ENCODE measurements at regions not wholly inside any gene's neighbourhood (a gene's known extent, or its start where the extent isn't known, plus 50 kb on each side); places are given as distances from the start of the nearest gene placed in this dataset.
"Not testable (repeated sequence)": the region's sequence is repeated elsewhere in the genome, so short reads cannot be mapped to it uniquely, and the experiment has no call there.

GRCh38 chr10:28445516-28445915 lies 87.4 kb upstream of the WAC start:
- DNase-seq (ENCODE audit: low read depth), result no peak

GRCh38 chr10:28449382-28449781 lies 83.5 kb upstream of the WAC start:
- DNase-seq (ENCODE audit: low read depth), result no peak

- no peak for DNase-seq (ENCODE audit: low read depth)
Observed at GRCh38 chr10:28449926-28450325, 83.0 kb upstream of the WAC start.

- no peak for DNase-seq (ENCODE audit: low read depth)
Observed at GRCh38 chr10:28453926-28454325, 79.0 kb upstream of the WAC start.

GRCh38 chr10:28457110-28457509 lies 75.8 kb upstream of the WAC start:
- no peak for DNase-seq (ENCODE audit: low read depth)

GRCh38 chr10:28457873-28458272 lies 75.0 kb upstream of the WAC start:
- not testable (repeated sequence) for DNase-seq (ENCODE audit: low read depth)

- no peak for DNase-seq (ENCODE audit: low read depth)
Observed at GRCh38 chr10:28459453-28460144, 73.3 kb upstream of the WAC start.

- DNase-seq (ENCODE audit: low read depth), result no peak
Observed at GRCh38 chr10:28463141-28463540, 69.8 kb upstream of the WAC start.

- no peak for DNase-seq (ENCODE audit: low read depth)
Observed at GRCh38 chr10:28463676-28464395, 69.1 kb upstream of the WAC start.

- DNase-seq (ENCODE audit: low read depth), result no peak
Observed at GRCh38 chr10:28467615-28468014, 65.3 kb upstream of the WAC start.

GRCh38 chr10:28468707-28469483 lies 64.0 kb upstream of the WAC start:
- no peak for DNase-seq (ENCODE audit: low read depth)

GRCh38 chr10:28470873-28471651 lies 61.9 kb upstream of the WAC start:
- DNase-seq (ENCODE audit: low read depth), result no peak

GRCh38 chr10:28471652-28472050 lies 61.3 kb upstream of the WAC start:
- DNase-seq (ENCODE audit: low read depth), result no peak

- no peak for DNase-seq (ENCODE audit: low read depth)
Observed at GRCh38 chr10:28478646-28479045, 54.3 kb upstream of the WAC start.

- no peak for DNase-seq (ENCODE audit: low read depth)
Observed at GRCh38 chr10:28479425-28479865, 53.5 kb upstream of the WAC start.

GRCh38 chr10:28479927-28480627 lies 52.8 kb upstream of the WAC start:
- DNase-seq (ENCODE audit: low read depth), result no peak

- DNase-seq (ENCODE audit: low read depth), result no peak
Observed at GRCh38 chr10:28480628-28480965, 52.3 kb upstream of the WAC start.

GRCh38 chr10:28481346-28481745 lies 51.6 kb upstream of the WAC start:
- DNase-seq (ENCODE audit: low read depth), result not testable (repeated sequence)

- DNase-seq (ENCODE audit: low read depth), result no peak
Observed at GRCh38 chr10:28481968-28482367, 51.0 kb upstream of the WAC start.

Data from stimulated activated CD8-positive, alpha-beta memory T cell treated with anti-CD3 and anti-CD28 coated beads, Interleukin-4, amount 100 ng/mL, for 24 hours (primary cell).